Right cardiac atrium (tissue), 5 donors: ENCODE measurements at regions not wholly inside any gene's neighbourhood (a gene's known extent, or its start where the extent isn't known, plus 50 kb on each side); places are given as distances from the start of the nearest gene placed in this dataset.

Experiments used
- ATAC-seq, 2 donors: fragments of 200-7000 bp; cut with Tn5 transposase; one replicate each; pipeline versions ENCODE4 v1.8.0 to v1.9.1; 2020; ENCODE audit warnings: moderate library complexity in 2 of 2, mild to moderate bottlenecking in 1 of 2
- DNase-seq, 3 donors: peaks; one replicate each; pipeline ENCODE4 v3.0.0-alpha.2; 2020
- H3K27ac ChIP-seq: one replicate; pipeline ENCODE4 v1.5.1; 2013; ENCODE audit warnings: mild to moderate bottlenecking, low read length, control low read depth, moderate library complexity
- H3K27me3 ChIP-seq: one replicate; pipeline ENCODE4 v1.6.1; 2013; ENCODE audit not compliant: control insufficient read depth, insufficient read depth
- H3K4me1 ChIP-seq: one replicate; pipeline ENCODE4 v1.6.1; 2013; ENCODE audit warnings: low read length; ENCODE audit not compliant: control insufficient read depth, insufficient read depth
- H3K4me3 ChIP-seq: one replicate; pipeline ENCODE4 v1.5.1; 2013; ENCODE audit warnings: low read length, control low read depth
- H3K9me3 ChIP-seq: one replicate; pipeline ENCODE4 v1.6.1; 2013; ENCODE audit warnings: low read length; ENCODE audit not compliant: control insufficient read depth
- WGBS: extraction: QIAGEN DNeasy Blood & Tissue Kit; methylation state at CpG from one replicate; pipeline ENCODE4 v1.1.7; 2013; 5-methylcytosine and 5-hydroxymethylcytosine counted together
- intact Hi-C, 4 donors: fragments of 100-400 bp; cut with DNase I; formaldehyde crosslinking; loops; one replicate each; pipeline versions ENCODE4 v1.11.0 to v1.14.0; 2022 to 2023
- donor health status: healthy with polysubstance abuse.
- donor health status: DM: no; HTN: yes; CAD: no.
- donor health status: DM: no; HTN: no; CAD: no.
- donor health status: DM: no; HTN: yes; CAD: no; lungs with severe emphysema.
- donor health status: DM: yes; HTN: yes; CAD: no.

GRCh38 chr21:16154321-16154720 is 424.5 kb downstream of the USP25 start:
- Histone ChIP-seq H3K4me1 (no peaks in the 10 kb centered on the region), H3K4me3 (no peak overlapping the region), H3K27me3 (no peaks in the 10 kb centered on the region), H3K9me3 (no peaks in the 10 kb centered on the region), H3K27ac (no peak overlapping the region)
- intact Hi-C loops: no loop called here
- no peak for ATAC-seq
- no peak for DNase-seq
- WGBS: 92% methylated on average over 4 of the region's 4 CpGs

GRCh38 chr21:16154951-16155635 is 425.3 kb downstream of the USP25 start:
- intact Hi-C loops: no loop called here
- H3K27me3 ChIP-seq: no peaks in the 10 kb centered on the region
- H3K4me1 ChIP-seq: no peaks in the 10 kb centered on the region
- ATAC-seq (no peak), DNase-seq (no peak)
- no peaks in the 10 kb centered on the region for H3K9me3 ChIP-seq
- WGBS: 70% methylated on average over 2 of the region's 2 CpGs
- no peak overlapping the region for H3K4me3 ChIP-seq
- H3K27ac ChIP-seq: no peak overlapping the region

DNA sequence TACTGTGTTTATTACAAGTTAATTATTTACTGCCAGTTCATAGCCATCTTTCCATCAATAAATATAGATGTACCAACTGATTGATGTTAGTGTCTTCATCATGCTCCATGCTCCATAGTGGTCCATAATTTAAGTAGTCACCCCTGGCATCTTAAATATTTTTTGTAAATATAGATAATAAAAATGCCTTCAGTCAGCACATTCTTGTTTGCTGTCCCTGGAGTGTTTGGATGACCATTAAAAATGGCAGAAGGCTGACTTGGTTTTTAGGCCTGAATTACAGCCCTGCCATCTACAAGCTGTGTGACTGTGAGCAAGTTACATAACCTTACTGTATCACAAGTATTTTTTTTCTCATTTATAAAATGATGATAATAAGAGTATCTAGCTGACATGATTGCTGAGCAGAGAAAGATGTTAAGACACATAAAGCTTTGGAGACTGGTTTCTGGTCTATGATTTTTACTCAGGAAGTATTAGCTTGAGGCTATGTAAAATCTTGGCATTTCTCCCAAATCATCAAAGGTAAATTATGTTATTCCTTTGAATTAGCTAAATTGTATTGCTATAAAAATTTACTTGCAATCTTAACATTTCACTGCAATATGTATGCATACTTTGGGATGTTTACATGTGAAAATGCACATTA is 427.2 kb downstream of the USP25 start:
- no peak overlapping the region for H3K4me3 ChIP-seq
- intact Hi-C loops: no loop called here
- H3K27me3 ChIP-seq: no peaks in the 10 kb centered on the region
- H3K9me3 ChIP-seq: no peaks in the 10 kb centered on the region
- ATAC-seq (no peak), DNase-seq (no peak)
- H3K4me1 ChIP-seq: no peaks in the 10 kb centered on the region
- no peak overlapping the region for H3K27ac ChIP-seq

DNA sequence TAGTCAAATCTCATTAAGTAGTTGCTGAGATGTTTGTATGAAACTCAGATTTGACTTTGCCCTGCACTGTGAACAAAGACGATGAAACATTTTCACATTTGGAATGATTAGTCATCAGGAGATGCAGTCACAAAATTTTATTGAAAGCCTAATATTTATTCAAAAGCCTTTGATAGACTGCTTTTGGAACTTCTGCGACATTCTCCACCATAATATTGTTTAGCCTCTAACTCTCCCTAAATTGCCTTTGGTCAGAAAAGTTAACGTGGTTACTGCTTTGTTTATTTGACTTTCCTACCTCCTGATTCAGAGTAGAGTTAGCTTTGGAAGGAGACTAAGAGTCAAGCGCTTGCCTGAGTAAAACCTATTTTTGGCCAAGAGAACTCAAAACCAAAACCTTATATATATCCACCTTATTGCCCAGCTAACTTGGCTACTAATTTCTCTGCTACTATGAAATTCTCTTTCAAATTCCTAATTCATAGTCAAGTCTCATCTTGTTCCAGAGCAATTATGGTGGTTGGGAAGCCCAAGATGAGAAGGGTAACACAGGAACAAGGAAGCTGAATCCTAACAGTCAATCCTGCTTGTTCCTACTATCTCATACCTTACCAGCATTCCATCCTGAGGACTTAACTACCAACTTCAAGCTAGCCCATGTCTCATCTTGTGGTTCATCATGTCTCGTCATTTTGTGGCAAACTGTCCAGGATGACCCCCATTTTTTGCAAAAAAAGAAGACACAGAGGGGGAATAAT is 429.6 kb downstream of the USP25 start:
- no peak overlapping the region for H3K4me3 ChIP-seq
- 90% methylated on average over 5 of the region's 5 CpGs for WGBS
- DNase-seq: no peak
- no peak for ATAC-seq
- no peaks in the 10 kb centered on the region for H3K27me3 ChIP-seq
- intact Hi-C loops: no loop called here
- no peaks in the 10 kb centered on the region for H3K4me1 ChIP-seq
- no peaks in the 10 kb centered on the region for H3K9me3 ChIP-seq
- H3K27ac ChIP-seq: no peak overlapping the region

DNA sequence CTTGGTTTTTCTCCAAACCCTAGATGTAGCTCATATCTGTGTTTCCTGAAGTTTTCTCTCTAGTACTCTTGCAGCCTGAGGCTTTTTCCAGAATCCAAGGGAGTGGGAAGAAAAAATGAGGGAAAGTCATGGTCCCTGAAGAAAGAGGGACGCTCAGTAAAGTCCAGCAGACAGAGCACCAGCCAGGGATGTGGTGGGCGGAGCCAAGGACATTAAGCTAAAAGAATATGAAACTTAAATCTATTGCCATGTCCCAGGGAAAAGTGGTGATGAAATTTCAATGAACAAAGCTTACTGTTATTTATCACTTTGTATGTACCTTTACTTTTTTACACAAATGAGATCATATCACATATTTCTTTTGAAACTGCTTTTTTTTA is 430.2 kb downstream of the USP25 start:
- WGBS: 91% methylated on average over 2 of the region's 2 CpGs
- no peak for DNase-seq
- H3K9me3 ChIP-seq: no peaks in the 10 kb centered on the region
- H3K27ac ChIP-seq: no peak overlapping the region
- no peaks in the 10 kb centered on the region for H3K27me3 ChIP-seq
- no peak overlapping the region for H3K4me3 ChIP-seq
- H3K4me1 ChIP-seq: no peaks in the 10 kb centered on the region
- ATAC-seq: no peak
- intact Hi-C loops: no loop called here

- DNase-seq (no peak), ATAC-seq (no peak)
- Histone ChIP-seq H3K4me1 (no peaks in the 10 kb centered on the region), H3K9me3 (no peaks in the 10 kb centered on the region), H3K27ac (no peak overlapping the region), H3K4me3 (no peak overlapping the region), H3K27me3 (no peaks in the 10 kb centered on the region)
- intact Hi-C loops: no loop called here
- 91% methylated on average over 2 of the region's 2 CpGs for WGBS
Measured at GRCh38 chr21:16162953-16163352, 433.2 kb downstream of the USP25 start.

DNA sequence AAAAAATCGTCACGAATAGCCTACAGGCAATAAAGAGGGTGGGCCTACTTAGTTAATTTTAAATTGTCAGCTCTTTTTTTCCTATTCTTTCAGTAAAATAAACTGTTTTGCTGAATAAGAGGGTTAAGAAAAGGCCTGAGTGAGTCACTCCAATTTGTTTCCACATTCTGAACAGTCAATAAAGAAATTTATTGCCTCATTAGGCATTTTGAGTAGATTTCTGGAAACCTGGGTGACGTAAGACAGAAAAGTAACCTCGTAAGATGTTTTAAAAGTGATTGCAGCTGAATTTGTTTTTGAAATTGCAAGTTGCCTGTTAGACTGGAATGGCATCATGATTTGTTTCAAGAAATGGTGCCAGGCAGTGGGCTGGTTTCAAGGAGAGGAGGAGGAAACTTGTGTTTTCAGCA is 439.3 kb downstream of the USP25 start:
- H3K27me3 ChIP-seq: no peaks in the 10 kb centered on the region
- ATAC-seq (no peak), DNase-seq (no peak)
- H3K4me1 ChIP-seq: no peaks in the 10 kb centered on the region
- intact Hi-C loops: no loop called here
- WGBS: 85% methylated on average over 4 of the region's 4 CpGs
- no peak overlapping the region for H3K27ac ChIP-seq
- no peak overlapping the region for H3K4me3 ChIP-seq
- no peaks in the 10 kb centered on the region for H3K9me3 ChIP-seq

- Histone ChIP-seq H3K9me3 (no peaks in the 10 kb centered on the region), H3K4me1 (no peaks in the 10 kb centered on the region), H3K27me3 (no peaks in the 10 kb centered on the region), H3K27ac (no peak overlapping the region), H3K4me3 (no peak overlapping the region)
- 94% methylated on average over 1 of the region's 1 CpG for WGBS
- intact Hi-C loops: no loop called here
- no peak for DNase-seq
- no peak for ATAC-seq
Measured at GRCh38 chr21:16169779-16170178, 440.0 kb downstream of the USP25 start.

- intact Hi-C loops: no loop called here
- DNase-seq (no peak), ATAC-seq (no peak)
- no peaks in the 10 kb centered on the region for H3K27me3 ChIP-seq
- no peak overlapping the region for H3K27ac ChIP-seq
- no peaks in the 10 kb centered on the region for H3K4me1 ChIP-seq
- H3K4me3 ChIP-seq: no peak overlapping the region
- no peaks in the 10 kb centered on the region for H3K9me3 ChIP-seq
Measured at GRCh38 chr21:16176570-16176969, 446.8 kb downstream of the USP25 start.

DNA sequence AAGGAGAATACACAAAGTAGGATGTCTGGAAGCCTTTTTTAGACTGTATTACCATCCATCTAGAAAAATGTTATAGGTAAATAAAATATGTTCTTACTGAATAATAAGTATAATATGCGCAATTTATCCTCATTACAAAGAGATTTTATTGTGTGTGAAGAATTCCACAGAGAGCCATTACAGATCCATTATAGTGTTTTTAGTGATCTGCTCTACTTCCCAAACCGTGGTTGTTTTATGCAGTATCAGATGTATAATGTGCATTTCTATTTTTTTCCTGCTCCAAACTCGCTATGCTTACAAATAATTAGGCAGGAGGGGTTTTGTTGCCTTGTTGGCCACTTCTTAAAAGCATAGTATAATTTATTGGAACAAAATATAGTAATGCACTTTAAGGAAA is 447.8 kb downstream of the USP25 start:
- no peaks in the 10 kb centered on the region for H3K27me3 ChIP-seq
- no peaks in the 10 kb centered on the region for H3K9me3 ChIP-seq
- WGBS: 88% methylated on average over 3 of the region's 3 CpGs
- ATAC-seq (no peak), DNase-seq (no peak)
- no peaks in the 10 kb centered on the region for H3K4me1 ChIP-seq
- intact Hi-C loops: no loop called here
- no peak overlapping the region for H3K27ac ChIP-seq
- H3K4me3 ChIP-seq: no peak overlapping the region

DNA sequence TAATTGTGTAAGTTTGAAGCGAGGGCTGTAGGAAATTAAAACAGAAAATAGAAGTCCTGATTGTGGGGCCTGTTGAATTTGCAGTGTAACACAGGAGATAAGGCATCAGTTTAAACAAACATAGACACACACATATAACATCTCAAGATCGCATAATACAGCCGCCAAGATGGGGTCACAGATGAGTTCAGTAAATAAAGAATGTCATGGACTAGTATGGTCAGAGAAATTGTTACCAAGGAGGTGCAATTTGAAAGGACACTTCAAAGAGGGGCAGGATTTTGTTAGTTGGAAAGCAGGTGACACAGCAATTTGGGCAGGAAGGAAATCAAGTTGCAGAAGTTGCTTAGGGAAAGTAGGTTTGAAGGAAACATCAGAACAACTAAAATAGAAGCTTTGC is 450.0 kb downstream of the USP25 start:
- Histone ChIP-seq H3K4me1 (no peaks in the 10 kb centered on the region), H3K9me3 (no peaks in the 10 kb centered on the region), H3K4me3 (no peak overlapping the region), H3K27ac (no peak overlapping the region), H3K27me3 (no peaks in the 10 kb centered on the region)
- WGBS: 50% methylated on average over 3 of the region's 3 CpGs
- intact Hi-C loops: loop anchor here in 1 of 4 donors (10.0 kb wide), 1 partner anchor 85 kb away; no protein-coding TSS in a partner anchor
- DNase-seq (no peak), ATAC-seq (no peak)
